Activated T-helper 17 cell treated with anti-CD3 and anti-CD28 coated beads, Interleukin-2, amount 50 U/mL, for 72 hours (primary cell): ENCODE measurements at regions not wholly inside any gene's neighbourhood (a gene's known extent, or its start where the extent isn't known, plus 50 kb on each side); places are given as distances from the start of the nearest gene placed in this dataset.

Source experiments
- ATAC-seq: fragments of 150-1000 bp; cut with Tn5 transposase; replicated peaks from 2 replicates; pipeline ENCODE4 v1.10.0; 2021; ENCODE audit warnings: mild to moderate bottlenecking, moderate library complexity
- H3K27ac Mint-ChIP-seq: one replicate; pipeline ENCODE4 v1.8.0; 2022; ENCODE audit warnings: mixed read lengths
- H3K27me3 Mint-ChIP-seq: one replicate; pipeline ENCODE4 v1.8.0; 2022; ENCODE audit warnings: mixed read lengths
- H3K36me3 Mint-ChIP-seq: one replicate; pipeline ENCODE4 v1.8.0; 2022; ENCODE audit warnings: low read depth, mild to moderate bottlenecking, mixed read lengths
- H3K4me1 Mint-ChIP-seq: one replicate; pipeline ENCODE4 v1.8.0; 2022; ENCODE audit warnings: mixed read lengths
- H3K4me3 Mint-ChIP-seq: one replicate; pipeline ENCODE4 v1.8.0; 2022; ENCODE audit warnings: mild to moderate bottlenecking, mixed read lengths
- H3K9me3 Mint-ChIP-seq: one replicate; pipeline ENCODE4 v1.8.0; 2022; ENCODE audit warnings: mixed read lengths

GRCh38 chr16:64542152-64542551 lies 579.7 kb downstream of the CDH11 start:
- Mint-ChIP-seq H3K36me3 (no peaks in the 10 kb centered on the region), H3K9me3 (peaks cover 12% of the 10 kb centered on the region), H3K27me3 (no peaks in the 10 kb centered on the region), H3K4me3 (no peak overlapping the region), H3K4me1 (no peaks in the 10 kb centered on the region), H3K27ac (no peak overlapping the region)
- ATAC-seq: no peak

GRCh38 chr16:64541621-64542020 lies 580.2 kb downstream of the CDH11 start:
- Mint-ChIP-seq H3K27ac (no peak overlapping the region), H3K36me3 (no peaks in the 10 kb centered on the region), H3K4me1 (no peaks in the 10 kb centered on the region), H3K4me3 (no peak overlapping the region), H3K27me3 (no peaks in the 10 kb centered on the region), H3K9me3 (peaks cover 12% of the 10 kb centered on the region)
- ATAC-seq: no peak

GRCh38 chr16:64540434-64540833 lies 581.4 kb downstream of the CDH11 start:
- peaks cover 16% of the 10 kb centered on the region for H3K9me3 Mint-ChIP-seq
- H3K36me3 Mint-ChIP-seq: no peaks in the 10 kb centered on the region
- no peak overlapping the region for H3K4me3 Mint-ChIP-seq
- no peaks in the 10 kb centered on the region for H3K27me3 Mint-ChIP-seq
- no peak for ATAC-seq
- H3K27ac Mint-ChIP-seq: no peak overlapping the region
- H3K4me1 Mint-ChIP-seq: no peaks in the 10 kb centered on the region

DNA sequence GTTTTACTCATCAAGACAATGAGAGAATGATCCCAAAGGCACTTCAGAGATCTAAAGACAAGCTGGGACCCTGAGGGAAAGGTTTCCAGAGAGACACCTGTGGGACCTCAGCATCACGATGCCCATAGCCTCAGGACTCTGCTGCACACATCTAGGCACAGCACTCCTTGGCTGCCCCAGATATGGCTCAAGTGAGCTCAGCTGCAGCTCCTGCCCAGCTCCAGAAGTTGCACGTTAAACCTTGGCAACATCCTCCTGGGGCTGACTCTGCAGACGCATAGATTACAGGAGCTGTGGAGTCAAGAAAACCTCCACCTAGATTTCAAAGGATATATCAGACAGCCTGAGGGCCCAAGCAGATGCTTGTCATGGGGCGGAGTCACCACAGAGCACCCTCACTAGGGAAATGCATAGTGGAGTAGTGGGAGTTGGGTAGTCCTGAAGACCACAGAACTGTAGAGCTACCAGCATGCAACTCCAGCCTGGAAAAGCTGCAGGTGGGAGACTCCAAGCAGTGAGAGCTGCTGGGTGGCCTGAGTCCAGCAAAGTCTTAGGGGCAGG lies 582.0 kb downstream of the CDH11 start:
- no peak for ATAC-seq
- H3K4me1 Mint-ChIP-seq: no peaks in the 10 kb centered on the region
- H3K4me3 Mint-ChIP-seq: no peak overlapping the region
- H3K27ac Mint-ChIP-seq: no peak overlapping the region
- H3K27me3 Mint-ChIP-seq: no peaks in the 10 kb centered on the region
- peaks cover 22% of the 10 kb centered on the region for H3K9me3 Mint-ChIP-seq
- H3K36me3 Mint-ChIP-seq: no peaks in the 10 kb centered on the region

DNA sequence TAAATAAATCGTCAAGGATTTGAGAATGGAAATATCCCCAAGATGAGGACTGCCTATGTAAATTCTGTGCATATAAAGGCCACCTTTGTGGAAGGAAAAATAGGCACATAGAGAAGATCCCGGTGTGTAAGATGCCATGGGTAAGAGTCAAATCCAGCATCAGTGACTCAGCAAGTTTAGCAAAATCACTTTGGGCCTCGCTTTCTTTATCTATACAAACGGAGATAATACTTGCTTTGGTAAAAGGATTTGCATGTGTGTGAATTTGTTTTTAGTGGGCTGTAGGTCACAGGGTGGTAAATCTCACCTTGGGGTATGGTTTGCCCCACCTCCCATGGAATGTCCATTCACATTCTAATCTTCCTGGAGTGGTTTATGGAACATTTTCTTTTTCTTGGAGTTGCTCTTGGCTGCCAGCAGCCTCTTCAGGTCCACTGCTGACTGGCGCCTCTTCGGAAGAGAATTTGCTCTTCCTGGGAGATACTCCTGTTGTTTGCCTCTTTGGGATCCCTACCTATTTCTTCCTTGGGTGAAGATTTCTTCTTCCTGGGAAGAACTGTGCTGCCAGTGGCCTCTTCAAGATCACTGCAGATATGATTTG lies 587.6 kb downstream of the CDH11 start:
- H3K36me3 Mint-ChIP-seq: no peaks in the 10 kb centered on the region
- no peak for ATAC-seq
- no peak overlapping the region for H3K27ac Mint-ChIP-seq
- H3K4me1 Mint-ChIP-seq: no peaks in the 10 kb centered on the region
- no peaks in the 10 kb centered on the region for H3K27me3 Mint-ChIP-seq
- peaks cover 47% of the 10 kb centered on the region for H3K9me3 Mint-ChIP-seq
- H3K4me3 Mint-ChIP-seq: no peak overlapping the region

GRCh38 chr16:64532691-64533090 lies 589.2 kb downstream of the CDH11 start:
- Mint-ChIP-seq H3K27me3 (no peaks in the 10 kb centered on the region), H3K4me1 (no peaks in the 10 kb centered on the region), H3K4me3 (no peak overlapping the region), H3K36me3 (no peaks in the 10 kb centered on the region), H3K27ac (no peak overlapping the region), H3K9me3 (peaks cover 45% of the 10 kb centered on the region)
- no peak for ATAC-seq

DNA sequence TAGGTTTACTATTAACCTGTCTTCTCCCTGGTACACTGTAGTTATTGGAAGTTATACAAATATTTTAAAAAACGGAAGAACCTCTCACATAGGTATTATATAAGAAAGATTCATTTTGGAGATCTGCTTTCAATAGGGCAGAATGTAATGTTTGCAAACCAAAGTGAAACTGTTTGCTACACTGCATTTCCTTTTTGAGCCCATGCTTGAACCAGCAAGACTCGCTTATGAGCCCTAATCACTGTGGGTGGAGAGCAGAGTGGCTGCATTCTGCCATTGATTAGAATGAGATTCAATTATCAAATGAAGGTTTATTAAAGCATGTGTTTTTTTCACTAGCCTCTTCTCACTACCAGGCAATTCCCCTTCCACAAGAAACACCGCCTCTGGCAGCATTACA lies 589.7 kb downstream of the CDH11 start:
- no peak for ATAC-seq
- Mint-ChIP-seq H3K27me3 (no peaks in the 10 kb centered on the region), H3K4me1 (no peaks in the 10 kb centered on the region), H3K36me3 (no peaks in the 10 kb centered on the region), H3K4me3 (no peak overlapping the region), H3K27ac (no peak overlapping the region), H3K9me3 (peaks cover 44% of the 10 kb centered on the region)

GRCh38 chr16:64531401-64531800 lies 590.5 kb downstream of the CDH11 start:
- Mint-ChIP-seq H3K4me3 (no peak overlapping the region), H3K4me1 (no peaks in the 10 kb centered on the region), H3K27me3 (no peaks in the 10 kb centered on the region), H3K27ac (no peak overlapping the region), H3K9me3 (peaks cover 44% of the 10 kb centered on the region), H3K36me3 (no peaks in the 10 kb centered on the region)
- no peak for ATAC-seq

- no peak for ATAC-seq
- Mint-ChIP-seq H3K27ac (no peak overlapping the region), H3K4me1 (no peaks in the 10 kb centered on the region), H3K27me3 (no peaks in the 10 kb centered on the region), H3K4me3 (no peak overlapping the region), H3K36me3 (no peaks in the 10 kb centered on the region), H3K9me3 (peaks cover 14% of the 10 kb centered on the region)
Observed at GRCh38 chr16:64522548-64522947, 599.3 kb downstream of the CDH11 start.

DNA sequence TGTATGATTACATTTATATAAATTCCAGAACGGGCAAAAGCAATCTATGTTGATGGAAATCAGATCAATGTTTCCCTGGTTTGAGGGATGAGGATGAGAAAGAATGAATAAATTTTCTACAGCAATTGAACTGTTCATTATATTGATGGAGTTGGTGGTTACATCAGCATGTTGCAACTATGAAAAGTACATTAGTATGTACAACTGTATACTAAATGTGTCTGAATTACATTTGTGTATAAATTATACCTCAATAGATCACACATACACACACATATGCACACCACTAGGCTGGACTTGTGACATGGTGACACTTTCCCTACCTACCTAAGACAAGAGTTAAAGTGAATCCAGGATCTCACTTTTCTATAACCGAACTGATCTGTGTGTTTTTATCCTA lies 608.0 kb downstream of the CDH11 start:
- no peaks in the 10 kb centered on the region for H3K9me3 Mint-ChIP-seq
- no peaks in the 10 kb centered on the region for H3K36me3 Mint-ChIP-seq
- no peak for ATAC-seq
- no peak overlapping the region for H3K27ac Mint-ChIP-seq
- H3K4me3 Mint-ChIP-seq: no peak overlapping the region
- no peaks in the 10 kb centered on the region for H3K4me1 Mint-ChIP-seq
- no peaks in the 10 kb centered on the region for H3K27me3 Mint-ChIP-seq

DNA sequence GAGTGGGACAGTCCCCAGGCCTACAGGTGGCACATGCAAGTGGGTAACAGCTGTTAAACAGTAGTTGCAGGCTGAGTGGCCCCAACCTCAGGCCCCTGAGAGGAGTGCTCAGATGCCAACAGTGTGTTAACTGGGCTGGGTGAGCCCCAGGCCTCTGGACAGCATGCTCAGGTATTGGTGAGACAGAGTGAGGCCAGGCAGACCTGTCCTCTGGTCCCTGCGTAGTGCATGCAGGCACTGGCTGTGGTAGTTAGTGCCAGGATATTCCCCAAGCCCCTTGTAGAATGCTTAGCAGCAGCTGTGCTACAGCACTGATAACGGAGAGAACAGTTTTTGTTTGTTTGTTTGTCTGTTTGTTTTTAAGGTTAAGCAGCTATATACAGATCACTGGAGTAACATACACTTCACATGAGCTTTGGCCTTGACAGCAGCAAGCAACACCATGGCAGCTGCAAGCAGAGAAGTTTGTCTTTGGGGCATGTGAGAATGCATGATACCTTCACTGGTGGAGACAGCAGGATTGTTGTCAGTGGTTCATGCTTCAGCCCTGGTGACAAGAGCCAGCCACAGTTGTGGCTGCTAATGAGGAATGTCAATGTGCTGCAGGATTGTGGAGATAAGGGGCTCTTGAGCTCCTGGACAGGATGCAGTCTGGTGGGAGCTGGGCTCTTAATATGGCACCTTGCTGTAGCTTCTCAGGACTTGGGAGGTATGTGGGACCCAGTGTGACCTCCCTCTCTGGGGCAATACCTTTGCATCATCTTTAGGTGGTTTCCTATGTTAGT lies 614.4 kb downstream of the CDH11 start:
- ATAC-seq: no peak
- Mint-ChIP-seq H3K27me3 (no peaks in the 10 kb centered on the region), H3K4me1 (no peaks in the 10 kb centered on the region), H3K9me3 (peaks cover 22% of the 10 kb centered on the region), H3K27ac (no peak overlapping the region), H3K36me3 (no peaks in the 10 kb centered on the region), H3K4me3 (no peak overlapping the region)

GRCh38 chr16:64499211-64499610 lies 622.7 kb downstream of the CDH11 start:
- H3K27ac Mint-ChIP-seq: no peak overlapping the region
- no peaks in the 10 kb centered on the region for H3K27me3 Mint-ChIP-seq
- no peaks in the 10 kb centered on the region for H3K36me3 Mint-ChIP-seq
- no peaks in the 10 kb centered on the region for H3K4me1 Mint-ChIP-seq
- ATAC-seq: no peak
- no peak overlapping the region for H3K4me3 Mint-ChIP-seq
- peaks cover 19% of the 10 kb centered on the region for H3K9me3 Mint-ChIP-seq

DNA sequence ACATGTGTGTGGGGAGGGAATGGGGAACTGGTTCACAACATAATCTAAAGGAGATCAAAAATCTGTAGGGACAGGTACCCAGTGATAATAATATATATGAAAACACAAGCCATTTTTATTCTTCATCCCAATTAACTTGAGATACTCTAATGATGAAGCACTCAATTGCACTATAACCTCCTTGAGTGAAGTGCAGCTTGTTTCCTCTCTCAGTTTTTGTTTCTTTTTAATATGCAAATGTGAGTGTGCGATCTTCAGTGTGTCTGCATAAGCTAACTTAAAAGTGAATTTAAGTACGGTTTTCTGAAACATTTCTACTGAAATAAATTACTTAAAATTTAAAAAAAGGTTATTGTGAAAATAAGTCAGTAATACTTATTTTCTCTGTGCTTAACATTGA lies 623.5 kb downstream of the CDH11 start:
- Mint-ChIP-seq H3K4me1 (no peaks in the 10 kb centered on the region), H3K27me3 (no peaks in the 10 kb centered on the region), H3K9me3 (peaks cover 12% of the 10 kb centered on the region), H3K36me3 (no peaks in the 10 kb centered on the region), H3K4me3 (no peak overlapping the region), H3K27ac (no peak overlapping the region)
- ATAC-seq: no peak

GRCh38 chr16:64493709-64494108 lies 628.2 kb downstream of the CDH11 start:
- H3K36me3 Mint-ChIP-seq: no peaks in the 10 kb centered on the region
- H3K4me1 Mint-ChIP-seq: no peaks in the 10 kb centered on the region
- no peaks in the 10 kb centered on the region for H3K27me3 Mint-ChIP-seq
- H3K27ac Mint-ChIP-seq: no peak overlapping the region
- H3K9me3 Mint-ChIP-seq: peaks cover 19% of the 10 kb centered on the region
- H3K4me3 Mint-ChIP-seq: no peak overlapping the region
- no peak for ATAC-seq

- H3K9me3 Mint-ChIP-seq: peaks cover 26% of the 10 kb centered on the region
- H3K4me1 Mint-ChIP-seq: no peaks in the 10 kb centered on the region
- no peak overlapping the region for H3K4me3 Mint-ChIP-seq
- ATAC-seq: no peak
- no peaks in the 10 kb centered on the region for H3K36me3 Mint-ChIP-seq
- no peaks in the 10 kb centered on the region for H3K27me3 Mint-ChIP-seq
- H3K27ac Mint-ChIP-seq: no peak overlapping the region
Observed at GRCh38 chr16:64489449-64489848, 632.4 kb downstream of the CDH11 start.
